Effector memory CD4-positive, alpha-beta T cell (primary cell): ENCODE measurements at regions not wholly inside any gene's neighbourhood (a gene's known extent, or its start where the extent isn't known, plus 50 kb on each side); places are given as distances from the start of the nearest gene placed in this dataset.

Experiments used
- DNase-seq, 3 donors: peaks; one replicate each; pipeline ENCODE4 v3.0.0-alpha.2; 2020
- H3K27ac ChIP-seq: 2 replicates; pipeline ENCODE4 v1.7.0; 2013; ENCODE audit warnings: mild to moderate bottlenecking, low read length, moderate library complexity; ENCODE audit not compliant: insufficient read depth, poor library complexity, severe bottlenecking
- H3K27me3 ChIP-seq: replicated peaks from 2 replicates; pipeline ENCODE4 v1.7.0; 2013; ENCODE audit warnings: mild to moderate bottlenecking, low read length; ENCODE audit not compliant: insufficient read depth, control insufficient read depth, poor library complexity, severe bottlenecking
- H3K36me3 ChIP-seq: 2 replicates; pipeline ENCODE4 v1.7.0; 2013; ENCODE audit warnings: mild to moderate bottlenecking, low read length, moderate library complexity; ENCODE audit not compliant: control insufficient read depth, insufficient read depth
- H3K4me1 ChIP-seq: 2 replicates; pipeline ENCODE4 v1.7.0; 2013; ENCODE audit warnings: low read length, mild to moderate bottlenecking; ENCODE audit not compliant: control insufficient read depth, insufficient read depth, poor library complexity, severe bottlenecking
- H3K4me3 ChIP-seq: 2 replicates; pipeline ENCODE4 v1.7.0; 2013; ENCODE audit warnings: low read length, low read depth, mild to moderate bottlenecking; ENCODE audit not compliant: insufficient read depth, poor library complexity, severe bottlenecking
- H3K9me3 ChIP-seq: 2 replicates; pipeline ENCODE4 v1.7.0; 2013; ENCODE audit warnings: mild to moderate bottlenecking, low read length, moderate library complexity; ENCODE audit not compliant: control insufficient read depth

DNA sequence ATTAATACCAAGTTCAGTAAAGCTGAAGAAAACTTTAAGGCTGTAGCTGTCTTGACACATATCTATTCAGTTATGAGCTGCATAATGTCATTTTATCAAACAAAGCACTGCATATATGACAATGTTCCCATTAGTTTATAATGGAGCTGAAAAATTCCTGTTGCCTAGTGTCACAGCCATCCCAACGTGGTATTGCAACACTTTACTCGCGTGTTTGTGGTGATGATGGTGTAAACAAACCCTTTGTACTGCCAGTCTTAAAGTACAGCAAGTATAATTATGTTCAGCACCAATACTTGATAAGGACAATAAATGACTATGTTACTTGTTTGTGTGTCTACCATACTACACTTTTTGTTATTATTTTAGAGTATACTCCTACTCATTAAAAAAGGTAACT lies 1415.6 kb upstream of the PCDH7 start:
- H3K9me3 ChIP-seq, result no peaks in the 10 kb centered on the region
- no peak for DNase-seq
- no peaks in the 10 kb centered on the region for H3K27me3 ChIP-seq
- H3K4me1 ChIP-seq, result no peaks in the 10 kb centered on the region
- H3K36me3 ChIP-seq, result no peaks in the 10 kb centered on the region
- no peak overlapping the region for H3K27ac ChIP-seq
- no peak overlapping the region for H3K4me3 ChIP-seq

DNA sequence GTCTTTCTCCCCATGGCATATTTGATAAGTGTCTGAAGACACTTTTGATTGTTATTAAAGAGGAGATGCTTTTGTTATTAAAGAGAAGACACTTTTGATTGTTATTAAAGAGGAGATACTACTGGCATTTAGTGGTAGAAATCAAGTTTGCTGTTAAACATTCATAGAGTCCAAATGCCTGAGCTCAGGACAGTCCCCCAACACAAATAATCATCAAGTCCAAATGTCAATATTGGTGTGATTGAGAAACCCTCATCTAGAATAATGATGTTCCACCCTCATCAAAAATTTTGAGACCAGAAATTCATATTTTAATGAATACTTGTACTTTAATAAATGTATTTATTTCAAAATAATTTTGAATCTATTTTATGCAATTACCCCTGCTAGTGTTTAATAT lies 1412.9 kb upstream of the PCDH7 start:
- Histone ChIP-seq H3K27ac (no peak overlapping the region), H3K36me3 (no peaks in the 10 kb centered on the region), H3K9me3 (no peaks in the 10 kb centered on the region), H3K27me3 (no peaks in the 10 kb centered on the region), H3K4me1 (no peaks in the 10 kb centered on the region), H3K4me3 (no peak overlapping the region)
- no peak for DNase-seq

DNA sequence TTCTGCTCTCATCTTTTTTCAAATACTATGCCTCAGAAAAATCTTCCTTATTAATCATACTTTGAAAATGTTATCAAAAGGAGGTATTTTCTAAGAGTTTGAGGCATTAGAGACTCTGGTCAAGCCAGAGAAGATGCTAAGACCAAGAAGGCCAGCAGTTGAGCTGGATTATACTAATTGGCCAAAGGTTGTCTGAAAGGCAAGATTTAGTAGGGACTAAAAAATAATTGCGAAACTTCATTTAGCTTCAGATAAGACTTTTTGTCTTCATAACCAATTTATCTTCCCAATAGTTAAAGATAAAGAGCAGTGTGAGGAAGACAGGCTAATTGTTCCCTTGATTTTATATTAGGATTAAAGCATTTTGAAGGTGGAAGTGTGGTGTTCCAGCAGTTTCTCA lies 1412.4 kb upstream of the PCDH7 start:
- Histone ChIP-seq H3K27me3 (no peaks in the 10 kb centered on the region), H3K4me1 (no peaks in the 10 kb centered on the region), H3K27ac (no peak overlapping the region), H3K4me3 (no peak overlapping the region), H3K9me3 (no peaks in the 10 kb centered on the region), H3K36me3 (no peaks in the 10 kb centered on the region)
- DNase-seq, result no peak

DNA sequence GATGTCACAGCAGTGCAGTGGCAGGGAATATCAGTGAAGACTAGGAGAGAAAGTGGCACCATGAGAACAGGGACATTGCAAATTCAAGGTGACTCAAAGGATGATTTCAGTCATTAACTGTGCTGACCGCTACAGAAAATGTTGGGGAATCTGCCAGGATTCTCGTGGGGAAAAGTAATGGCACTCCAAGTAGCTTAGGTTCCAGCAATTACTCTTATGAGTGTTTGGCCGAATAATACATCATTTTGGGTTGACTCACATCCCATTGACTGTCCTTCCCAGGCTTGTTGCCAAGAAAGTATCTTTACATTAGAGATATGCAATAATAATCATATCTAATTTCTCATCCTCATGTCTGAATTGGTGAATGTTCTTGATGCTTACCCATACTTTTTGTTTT lies 1411.1 kb upstream of the PCDH7 start:
- H3K4me3 ChIP-seq, result no peak overlapping the region
- DNase-seq, result no peak
- H3K4me1 ChIP-seq, result no peaks in the 10 kb centered on the region
- H3K9me3 ChIP-seq, result no peaks in the 10 kb centered on the region
- no peak overlapping the region for H3K27ac ChIP-seq
- H3K27me3 ChIP-seq, result no peaks in the 10 kb centered on the region
- no peaks in the 10 kb centered on the region for H3K36me3 ChIP-seq

DNA sequence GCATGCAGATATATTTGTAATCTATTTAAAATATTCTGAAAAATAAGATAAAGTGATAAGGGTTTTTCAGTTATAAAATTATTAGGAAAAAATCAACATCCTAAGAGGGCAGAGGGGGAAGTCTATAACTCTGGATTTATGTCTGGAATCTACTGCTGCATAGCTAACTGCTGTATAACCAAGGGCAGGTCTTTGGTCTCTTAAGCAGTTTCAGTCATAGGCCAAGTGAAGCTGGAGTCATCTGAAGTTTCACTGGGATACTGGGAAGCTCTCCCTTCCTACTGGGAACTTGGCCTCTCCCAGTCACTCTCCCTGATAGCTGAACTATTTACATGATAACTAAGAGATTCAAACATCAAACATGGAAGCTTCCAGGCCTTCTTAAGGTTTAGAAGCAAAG lies 1409.9 kb upstream of the PCDH7 start:
- no peaks in the 10 kb centered on the region for H3K27me3 ChIP-seq
- no peak overlapping the region for H3K27ac ChIP-seq
- no peaks in the 10 kb centered on the region for H3K4me1 ChIP-seq
- no peaks in the 10 kb centered on the region for H3K9me3 ChIP-seq
- H3K4me3 ChIP-seq, result no peak overlapping the region
- no peak for DNase-seq
- no peaks in the 10 kb centered on the region for H3K36me3 ChIP-seq

DNA sequence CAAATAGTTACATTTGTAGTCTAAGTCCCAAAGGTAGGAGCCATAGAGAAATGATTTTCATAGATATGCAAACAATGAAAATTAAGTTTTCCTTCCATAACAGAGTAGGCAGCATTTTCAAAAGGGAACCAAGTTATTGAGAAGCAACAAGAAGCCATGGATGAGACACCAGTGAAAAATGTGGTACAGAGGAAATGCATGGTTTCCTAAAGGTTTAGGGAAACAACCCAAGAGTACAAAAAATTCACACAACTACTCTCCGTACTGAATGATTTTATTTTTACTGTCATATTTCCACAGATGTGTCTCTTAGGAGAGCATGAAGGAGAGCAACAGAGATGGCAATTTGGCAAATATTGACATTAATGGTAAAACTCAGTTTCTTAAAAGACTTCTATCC lies 1408.9 kb upstream of the PCDH7 start:
- Histone ChIP-seq H3K36me3 (no peaks in the 10 kb centered on the region), H3K27me3 (no peaks in the 10 kb centered on the region), H3K9me3 (no peaks in the 10 kb centered on the region), H3K4me1 (no peaks in the 10 kb centered on the region), H3K27ac (no peak overlapping the region), H3K4me3 (no peak overlapping the region)
- DNase-seq, result no peak

DNA sequence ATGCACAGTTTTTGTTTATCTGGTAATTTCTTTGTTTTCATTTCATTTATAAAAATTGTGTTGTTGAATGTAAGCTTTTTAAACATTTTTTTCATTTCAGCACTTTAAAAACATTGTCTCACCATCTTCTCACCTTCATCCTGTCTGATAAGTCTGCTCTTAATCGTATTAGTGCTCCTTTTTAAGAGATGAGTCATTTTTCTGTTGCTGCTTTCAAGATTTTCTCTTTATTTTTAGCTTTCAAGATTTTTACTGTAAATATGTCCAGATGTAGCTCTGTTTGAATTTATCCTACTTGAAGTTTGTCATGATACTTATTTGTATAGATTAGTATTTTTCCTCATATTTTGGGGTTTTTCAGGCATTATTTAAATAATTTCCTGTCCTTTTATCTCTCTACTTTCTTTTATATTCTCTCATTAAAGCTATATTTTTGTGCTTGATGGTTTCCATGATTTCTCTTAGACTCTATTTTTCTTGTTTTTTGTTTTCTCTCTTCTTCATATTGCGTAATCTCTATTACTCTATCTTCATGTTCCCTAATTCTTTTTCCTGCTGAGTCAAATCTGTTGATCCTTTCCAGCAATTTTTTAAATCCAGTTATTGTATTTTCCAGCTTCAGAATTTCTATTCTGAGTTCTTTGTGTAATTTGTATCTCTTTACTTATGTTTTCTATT lies 1400.4 kb upstream of the PCDH7 start:
- peaks cover 5% of the 10 kb centered on the region for H3K9me3 ChIP-seq
- no peak overlapping the region for H3K4me3 ChIP-seq
- H3K27me3 ChIP-seq, result no peaks in the 10 kb centered on the region
- no peaks in the 10 kb centered on the region for H3K4me1 ChIP-seq
- no peaks in the 10 kb centered on the region for H3K36me3 ChIP-seq
- DNase-seq, result no peak
- H3K27ac ChIP-seq, result no peak overlapping the region

DNA sequence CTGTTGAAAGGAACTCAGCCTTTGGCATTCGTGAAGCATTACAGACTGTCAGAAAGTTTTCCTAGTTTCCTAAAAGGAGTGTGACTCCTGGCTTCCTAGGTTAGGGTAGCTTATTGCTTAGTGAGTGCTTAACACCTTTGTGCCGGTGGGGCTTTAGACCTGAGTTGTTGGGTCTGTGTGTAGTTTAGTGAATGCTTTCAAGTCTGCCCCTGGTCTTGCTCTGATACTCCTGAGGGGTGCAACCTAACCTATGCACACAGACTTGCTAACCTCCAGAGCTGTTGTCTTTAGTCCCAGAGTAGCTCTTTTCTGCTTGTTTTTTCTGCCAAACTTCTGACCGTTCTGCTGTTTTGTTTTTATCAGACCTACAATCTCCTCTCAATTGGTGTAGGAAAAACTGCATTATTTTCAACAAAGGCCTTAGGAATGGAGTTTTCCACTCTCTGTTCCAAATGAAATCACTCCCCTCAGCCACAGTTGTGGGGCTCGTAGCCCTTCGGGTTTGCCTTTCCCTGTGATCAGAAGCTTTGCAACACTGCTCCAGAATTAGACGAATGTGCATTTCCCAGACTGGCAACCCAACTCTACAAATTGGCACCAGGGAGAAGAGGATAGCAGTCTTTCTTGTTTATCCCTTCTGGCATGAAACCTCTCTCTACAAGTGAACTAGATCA lies 1399.1 kb upstream of the PCDH7 start:
- Histone ChIP-seq H3K4me3 (no peak overlapping the region), H3K36me3 (no peaks in the 10 kb centered on the region), H3K27ac (no peak overlapping the region), H3K4me1 (no peaks in the 10 kb centered on the region), H3K27me3 (no peaks in the 10 kb centered on the region), H3K9me3 (peaks cover 5% of the 10 kb centered on the region)
- no peak for DNase-seq

DNA sequence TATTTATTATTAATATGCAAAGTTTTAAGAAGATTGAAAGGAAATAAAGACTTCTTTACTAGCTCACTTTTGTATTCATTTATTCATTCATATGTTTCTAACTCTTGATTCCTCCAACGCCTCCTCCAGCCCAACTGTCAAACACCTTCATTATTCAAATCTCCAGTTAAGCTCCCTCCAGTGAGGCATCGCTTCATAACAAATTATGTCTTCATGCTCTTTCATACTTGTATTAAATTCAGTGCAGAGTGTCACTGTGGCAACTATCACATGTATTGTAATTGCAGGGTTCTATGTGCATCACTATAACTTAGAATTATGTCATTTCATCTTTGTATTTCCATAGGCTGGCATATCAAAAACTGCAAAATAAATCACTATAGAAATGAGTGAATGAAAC lies 1394.2 kb upstream of the PCDH7 start:
- no peak overlapping the region for H3K4me3 ChIP-seq
- H3K36me3 ChIP-seq, result no peaks in the 10 kb centered on the region
- no peak overlapping the region for H3K27ac ChIP-seq
- no peaks in the 10 kb centered on the region for H3K4me1 ChIP-seq
- H3K9me3 ChIP-seq, result peaks cover 5% of the 10 kb centered on the region
- H3K27me3 ChIP-seq, result no peaks in the 10 kb centered on the region
- DNase-seq, result no peak

DNA sequence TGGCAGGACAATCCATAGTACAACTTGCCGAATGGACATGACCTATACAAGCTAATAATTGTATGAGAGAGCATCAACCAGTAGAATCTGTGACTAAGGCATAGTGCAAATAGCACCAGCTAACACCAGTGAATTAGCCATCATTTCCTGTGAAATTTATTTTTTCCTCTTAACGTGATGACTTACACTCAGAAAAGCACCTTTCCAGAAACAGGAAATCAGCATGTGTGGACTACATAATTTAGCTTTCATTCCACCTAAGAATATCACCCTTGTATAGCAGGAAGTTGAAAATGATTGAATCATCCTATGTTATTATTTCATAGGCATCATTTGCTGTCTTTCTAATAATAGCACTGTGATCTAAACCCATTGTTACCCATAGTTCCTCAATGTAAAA lies 1393.4 kb upstream of the PCDH7 start:
- no peak for DNase-seq
- Histone ChIP-seq H3K27ac (no peak overlapping the region), H3K4me1 (no peaks in the 10 kb centered on the region), H3K36me3 (no peaks in the 10 kb centered on the region), H3K27me3 (no peaks in the 10 kb centered on the region), H3K4me3 (no peak overlapping the region), H3K9me3 (peaks cover under 1% of the 10 kb centered on the region)
